ENCODE measurements at regions not wholly inside any gene's neighbourhood (a gene's known extent, or its start where the extent isn't known, plus 50 kb on each side); places are given as distances from the start of the nearest gene placed in this dataset.

GRCh38 chr12:75807494-75807893, 224.1 kb downstream of the PHLDA1 start:
- H3K9me3 ChIP-seq: no peaks in the 10 kb centered on the region
- no peak overlapping the region for H3K4me3 ChIP-seq
- H3K36me3 ChIP-seq: no peaks in the 10 kb centered on the region
- H3K4me1 ChIP-seq: no peaks in the 10 kb centered on the region
- H3K27me3 ChIP-seq: peaks cover 4% of the 10 kb centered on the region
- intact Hi-C loops (cut with DNase I): no loop called here
- no peak overlapping the region for H3K27ac ChIP-seq
- no peak for TF ChIP-seq CTCF (IDR thresholded peaks at IDR 0.05)
- ATAC-seq (no peak), DNase-seq (no peak)

- no peak for TF ChIP-seq CTCF (IDR thresholded peaks at IDR 0.05)
- intact Hi-C loops (cut with DNase I): no loop called here
- H3K27ac ChIP-seq: no peak overlapping the region
Observed at GRCh38 chr12:75805905-75806304, 225.7 kb downstream of the PHLDA1 start.

GRCh38 chr12:75805320-75805719, 226.3 kb downstream of the PHLDA1 start:
- no peak overlapping the region for H3K27ac ChIP-seq
- no peaks in the 10 kb centered on the region for H3K27me3 ChIP-seq
- no peak for TF ChIP-seq CTCF (IDR thresholded peaks at IDR 0.05)
- intact Hi-C loops (cut with DNase I): no loop called here
- no peaks in the 10 kb centered on the region for H3K36me3 ChIP-seq
- no peaks in the 10 kb centered on the region for H3K4me1 ChIP-seq
- ATAC-seq (no peak), DNase-seq (no peak)
- no peaks in the 10 kb centered on the region for H3K9me3 ChIP-seq
- H3K4me3 ChIP-seq: no peak overlapping the region

More at GRCh38 chr12:75805905-75806304, 225.7 kb downstream of the PHLDA1 start:
- H3K9me3 ChIP-seq: no peaks in the 10 kb centered on the region
- H3K36me3 ChIP-seq: no peaks in the 10 kb centered on the region
- peaks cover 4% of the 10 kb centered on the region for H3K27me3 ChIP-seq
- no peak for DNase-seq
- no peaks in the 10 kb centered on the region for H3K4me1 ChIP-seq
- H3K4me3 ChIP-seq: no peak overlapping the region
- no peak for ATAC-seq

- Histone ChIP-seq H3K4me1 (no peaks in the 10 kb centered on the region), H3K4me3 (no peak overlapping the region), H3K27me3 (no peaks in the 10 kb centered on the region), H3K27ac (no peak overlapping the region), H3K36me3 (no peaks in the 10 kb centered on the region), H3K9me3 (no peaks in the 10 kb centered on the region)
- TF ChIP-seq CTCF (IDR thresholded peaks at IDR 0.05): no peak
- ATAC-seq: no peak
- no peak for DNase-seq
- intact Hi-C loops (cut with DNase I): no loop called here
Observed at GRCh38 chr12:75798136-75798926, 233.2 kb downstream of the PHLDA1 start.

GRCh38 chr12:75795125-75795524, 236.5 kb downstream of the PHLDA1 start:
- DNase-seq: no peak
- Histone ChIP-seq H3K27ac (no peak overlapping the region), H3K9me3 (no peaks in the 10 kb centered on the region), H3K4me1 (no peaks in the 10 kb centered on the region), H3K4me3 (no peak overlapping the region), H3K36me3 (no peaks in the 10 kb centered on the region), H3K27me3 (no peaks in the 10 kb centered on the region)
- intact Hi-C loops (cut with DNase I): no loop called here
- TF ChIP-seq CTCF (IDR thresholded peaks at IDR 0.05): no peak
- no peak for ATAC-seq
